Activated CD8-positive, alpha-beta T cell treated with anti-CD3 and anti-CD28 coated beads for 36 hours (primary cell): ENCODE measurements at regions not wholly inside any gene's neighbourhood (a gene's known extent, or its start where the extent isn't known, plus 50 kb on each side); places are given as distances from the start of the nearest gene placed in this dataset.

ENCODE experiments used
- ATAC-seq: fragments of 200-7000 bp; cut with Tn5 transposase; one replicate; pipeline ENCODE4 v1.10.0; 2021; ENCODE audit warnings: mild to moderate bottlenecking, moderate library complexity
- CTCF ChIA-PET: fragments of 350-600 bp; sonication (Branson Sonifier 250); formaldehyde crosslinking; loops from one replicate; lab custom pipeline; 2021; ENCODE audit warnings: antibody characterized with exemption; lab: Charles Lee
- POLR2A ChIA-PET: fragments of 350-600 bp; sonication (Branson Sonifier 250); formaldehyde crosslinking; loops from one replicate; lab custom pipeline; 2021; ENCODE audit warnings: antibody characterized with exemption; lab: Charles Lee
- DNase-seq: peaks from one replicate; pipeline ENCODE4 v3.0.0-alpha.2; 2020
- H3K27ac Mint-ChIP-seq: one replicate; pipeline ENCODE4 v1.8.0; 2021; ENCODE audit warnings: mild to moderate bottlenecking, mixed read lengths
- H3K27me3 Mint-ChIP-seq: one replicate; pipeline ENCODE4 v1.8.0; 2021; ENCODE audit warnings: mixed read lengths
- H3K36me3 Mint-ChIP-seq: one replicate; pipeline ENCODE4 v1.8.0; 2021; ENCODE audit warnings: low read depth, mixed read lengths
- H3K4me1 Mint-ChIP-seq: one replicate; pipeline ENCODE4 v1.8.0; 2021; ENCODE audit warnings: low read depth, mixed read lengths
- H3K4me3 Mint-ChIP-seq: one replicate; pipeline ENCODE4 v1.8.0; 2021; ENCODE audit warnings: mild to moderate bottlenecking, moderate library complexity, mixed read lengths
- H3K9me3 Mint-ChIP-seq: one replicate; pipeline ENCODE4 v1.8.0; 2021; ENCODE audit warnings: mixed read lengths
- CTCF ChIP-seq: fragments of 200-600 bp; IDR thresholded peaks from one replicate; pipeline ENCODE4 v1.8.0; 2022; ENCODE audit warnings: antibody characterized with exemption, mild to moderate bottlenecking
- intact Hi-C: fragments of 100-400 bp; cut with micrococcal nuclease; formaldehyde crosslinking; loops from one replicate; pipeline ENCODE4 v1.10.0; 2022

- H3K36me3 Mint-ChIP-seq: no peaks in the 10 kb centered on the region
- DNase-seq (no peak), ATAC-seq (no peak)
- intact Hi-C loops: no loop called here
- ChIA-PET POLR2A (no interaction called here), CTCF (no interaction called here)
- peaks cover 16% of the 10 kb centered on the region for H3K4me1 Mint-ChIP-seq
- H3K27ac Mint-ChIP-seq: no peak overlapping the region
- no peaks in the 10 kb centered on the region for H3K27me3 Mint-ChIP-seq
- no peaks in the 10 kb centered on the region for H3K9me3 Mint-ChIP-seq
- no peak for TF ChIP-seq CTCF
- no peak overlapping the region for H3K4me3 Mint-ChIP-seq
Observed at GRCh38 chr13:99813336-99814095, 158.1 kb downstream of the ZIC5 start.

GRCh38 chr13:99812625-99813024, 158.9 kb downstream of the ZIC5 start:
- H3K9me3 Mint-ChIP-seq: no peaks in the 10 kb centered on the region
- POLR2A ChIA-PET: no interaction called here

GRCh38 chr13:99811067-99811700, 160.4 kb downstream of the ZIC5 start:
- no peaks in the 10 kb centered on the region for H3K9me3 Mint-ChIP-seq
- H3K4me1 Mint-ChIP-seq: no peaks in the 10 kb centered on the region
- CTCF ChIA-PET: no interaction called here
- POLR2A ChIA-PET: no interaction called here
- no peak overlapping the region for H3K4me3 Mint-ChIP-seq
- no peak for ATAC-seq
- H3K27me3 Mint-ChIP-seq: no peaks in the 10 kb centered on the region
- intact Hi-C loops: no loop called here
- no peaks in the 10 kb centered on the region for H3K36me3 Mint-ChIP-seq
- no peak for DNase-seq
- TF ChIP-seq CTCF: no peak
- H3K27ac Mint-ChIP-seq: no peak overlapping the region

More at GRCh38 chr13:99812625-99813024, 158.9 kb downstream of the ZIC5 start:
- H3K4me1 Mint-ChIP-seq: peaks cover 7% of the 10 kb centered on the region
- no peak overlapping the region for H3K27ac Mint-ChIP-seq
- no peak for TF ChIP-seq CTCF
- H3K36me3 Mint-ChIP-seq: no peaks in the 10 kb centered on the region
- DNase-seq (no peak), ATAC-seq (no peak)
- no peak overlapping the region for H3K4me3 Mint-ChIP-seq
- intact Hi-C loops: no loop called here
- H3K27me3 Mint-ChIP-seq: no peaks in the 10 kb centered on the region
- CTCF ChIA-PET: interaction anchor here (0.6 kb wide), 1 partner anchor 9 kb away, joined by 3 read pairs; no protein-coding TSS in a partner anchor

- no peaks in the 10 kb centered on the region for H3K27me3 Mint-ChIP-seq
Observed at GRCh38 chr13:99809926-99810325, 161.6 kb downstream of the ZIC5 start.

More at GRCh38 chr13:99809926-99810325, 161.6 kb downstream of the ZIC5 start:
- CTCF ChIA-PET: no interaction called here
- no peak for TF ChIP-seq CTCF
- Mint-ChIP-seq H3K9me3 (no peaks in the 10 kb centered on the region), H3K4me3 (no peak overlapping the region), H3K27ac (no peak overlapping the region), H3K4me1 (no peaks in the 10 kb centered on the region), H3K36me3 (no peaks in the 10 kb centered on the region)
- POLR2A ChIA-PET: no interaction called here
- intact Hi-C loops: no loop called here
- DNase-seq (no peak), ATAC-seq (no peak)
